Heart left ventricle (tissue), 13 donors: ENCODE measurements at regions not wholly inside any gene's neighbourhood (a gene's known extent, or its start where the extent isn't known, plus 50 kb on each side); places are given as distances from the start of the nearest gene placed in this dataset.

ENCODE experiments used
- CTCF ChIP-seq, 12 donors: fragments of 200-600 bp; sonication (generic) in 4 of 12; IDR thresholded peaks; one replicate each; pipeline versions ENCODE4 v1.5.0 to v1.8.0; 2018 to 2022; ENCODE audit warnings: antibody characterized with exemption in 12 of 12, mild to moderate bottlenecking in 5 of 12
- POLR2A ChIP-seq, 2 donors: fragments of 450-650 bp; IDR thresholded peaks; one replicate each; pipeline ENCODE4 v1.6.1; 2017; ENCODE audit warnings: antibody characterized with exemption in 2 of 2, mild to moderate bottlenecking in 2 of 2, moderate library complexity in 2 of 2
- donor health status: ischemic (EF 13 %, LVEDD 7.1; RV severe dilation, severe dysfunction).
- donor health status: DM: no; HTN: yes; CAD: no.
- donor health status: DM: no; HTN: no; CAD: no.
- donor health status: ischemic (EF 25% LVEDD 6.9; RV normal size, moderate dysfunction).
- donor health status: ischemic (EF 25% LVEDD 5.7; RV mildly dilated, moderate dysfunction).
- donor health status: ischemic (EF 35%, LVEDD 5.7; RV mildly dilated, moderate dysfunction).
- donor health status: nonischemic (EF 11% LVEDD 7.7; RV severe dilation, severe dysfunction).
- donor health status: DM: yes; HTN: yes; CAD: no.
- donor health status: PGD.
- donor health status: ischemic (EF 29% LVEDD 5.4; RV normal size, mild dysfunction).
- donor health status: nonischemic (EF 23%, LVEDD 6.1; RV moderate dilation, normal function).

- TF ChIP-seq CTCF (IDR thresholded peaks at IDR 0.05) (no peak), POLR2A (IDR thresholded peaks at IDR 0.05) (no peak)
Observed at GRCh38 chr18:22552254-22552653, 134.5 kb upstream of the CTAGE1 start.
